Inflammatory macrophage treated with lipopolysaccharide for 4 hours (primary cell): ENCODE measurements at regions not wholly inside any gene's neighbourhood (a gene's known extent, or its start where the extent isn't known, plus 50 kb on each side); places are given as distances from the start of the nearest gene placed in this dataset.
"Not testable (repeated sequence)": the region's sequence is repeated elsewhere in the genome, so short reads cannot be mapped to it uniquely, and the experiment has no call there.

Experiments used
- DNase-seq: peaks from one replicate; pipeline ENCODE4 v3.0.0-alpha.2; 2020

- DNase-seq, result peak; percentile 58
These were observed 183.0 kb upstream of the PRSS1 start for GRCh38 chr7:142566271-142566670.

GRCh38 chr7:142564125-142564524 is 185.1 kb upstream of the PRSS1 start:
- DNase-seq, result not testable (repeated sequence)

GRCh38 chr7:142563470-142563869 is 185.8 kb upstream of the PRSS1 start:
- no peak for DNase-seq

- DNase-seq, result no peak
These were observed 186.6 kb upstream of the PRSS1 start for GRCh38 chr7:142562688-142563087.

- DNase-seq, result not testable (repeated sequence)
These were observed 187.9 kb upstream of the PRSS1 start for GRCh38 chr7:142561396-142561795.

GRCh38 chr7:142560770-142561169 is 188.5 kb upstream of the PRSS1 start:
- DNase-seq, result not testable (repeated sequence)

GRCh38 chr7:142560166-142560565 is 189.1 kb upstream of the PRSS1 start:
- no peak for DNase-seq

- DNase-seq, result peak; percentile 73
These were observed 191.2 kb upstream of the PRSS1 start for GRCh38 chr7:142557971-142558582.

GRCh38 chr7:142556740-142557139 is 192.5 kb upstream of the PRSS1 start:
- DNase-seq, result peak; percentile 87

- DNase-seq, result peak; percentile 52
These were observed 194.4 kb upstream of the PRSS1 start for GRCh38 chr7:142554560-142555532.

GRCh38 chr7:142553216-142553615 is 196.1 kb upstream of the PRSS1 start:
- DNase-seq, result no peak

- DNase-seq, result peak; percentile 36
These were observed 200.3 kb upstream of the PRSS1 start for GRCh38 chr7:142548978-142549377.

- DNase-seq, result no peak
These were observed 202.8 kb upstream of the PRSS1 start for GRCh38 chr7:142546452-142546851.

- peak; percentile 65 for DNase-seq
These were observed 206.3 kb upstream of the PRSS1 start for GRCh38 chr7:142542942-142543341.

- DNase-seq, result no peak
These were observed 207.2 kb upstream of the PRSS1 start for GRCh38 chr7:142542105-142542504.

GRCh38 chr7:142540371-142540770 is 208.9 kb upstream of the PRSS1 start:
- DNase-seq, result no peak

- DNase-seq, result no peak
These were observed 209.4 kb upstream of the PRSS1 start for GRCh38 chr7:142539901-142540300.

- DNase-seq, result no peak
These were observed 211.5 kb upstream of the PRSS1 start for GRCh38 chr7:142537760-142538159.

- peak; percentile 77 for DNase-seq
These were observed 214.0 kb upstream of the PRSS1 start for GRCh38 chr7:142535123-142535779.

- DNase-seq, result no peak
These were observed 214.5 kb upstream of the PRSS1 start for GRCh38 chr7:142534726-142535122.

GRCh38 chr7:142533920-142534319 is 215.4 kb upstream of the PRSS1 start:
- no peak for DNase-seq

- no peak for DNase-seq
These were observed 219.7 kb upstream of the PRSS1 start for GRCh38 chr7:142529591-142529990.

GRCh38 chr7:142528608-142529408 is 220.5 kb upstream of the PRSS1 start:
- no peak for DNase-seq
